ENCODE measurements at regions not wholly inside any gene's neighbourhood (a gene's known extent, or its start where the extent isn't known, plus 50 kb on each side); places are given as distances from the start of the nearest gene placed in this dataset.

DNA sequence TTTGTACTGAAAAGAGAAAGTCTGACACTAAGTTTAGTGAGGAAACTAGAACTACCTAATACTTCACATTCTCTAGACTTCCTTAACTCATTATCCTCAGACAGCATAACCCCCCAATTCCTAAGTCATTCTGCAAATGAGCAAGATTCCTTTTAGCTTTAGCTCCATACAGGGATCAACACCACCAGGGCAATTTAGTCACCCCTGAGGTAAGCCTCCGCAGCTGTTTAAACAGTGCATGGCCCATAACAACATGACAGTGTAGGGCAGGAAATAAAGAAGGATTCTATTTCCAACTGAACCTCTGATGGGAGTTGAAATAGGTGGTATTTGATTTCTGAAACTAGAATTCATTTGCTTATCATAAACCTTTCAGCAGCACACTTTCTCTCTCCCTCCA, 112.8 kb upstream of the DKK2 start:
- no peak for DNase-seq

DNA sequence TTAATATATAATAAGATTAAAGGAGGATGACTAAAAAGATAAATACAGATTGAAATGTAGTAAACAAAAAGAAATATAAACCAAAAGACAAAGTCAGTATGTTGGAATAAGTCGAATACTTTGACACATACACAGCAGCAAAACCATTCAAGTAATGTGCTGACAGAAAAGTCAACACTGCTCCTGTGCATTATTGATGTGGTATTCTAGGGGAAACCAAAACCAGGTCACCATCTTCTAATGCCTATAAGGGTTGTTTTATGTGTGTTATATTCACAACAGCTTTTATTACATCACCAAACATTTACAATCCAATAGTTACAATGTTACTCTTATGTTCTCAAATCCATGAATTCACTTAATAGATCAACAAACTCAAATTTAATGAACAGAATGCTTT, 111.8 kb upstream of the DKK2 start:
- no peak for DNase-seq

DNA sequence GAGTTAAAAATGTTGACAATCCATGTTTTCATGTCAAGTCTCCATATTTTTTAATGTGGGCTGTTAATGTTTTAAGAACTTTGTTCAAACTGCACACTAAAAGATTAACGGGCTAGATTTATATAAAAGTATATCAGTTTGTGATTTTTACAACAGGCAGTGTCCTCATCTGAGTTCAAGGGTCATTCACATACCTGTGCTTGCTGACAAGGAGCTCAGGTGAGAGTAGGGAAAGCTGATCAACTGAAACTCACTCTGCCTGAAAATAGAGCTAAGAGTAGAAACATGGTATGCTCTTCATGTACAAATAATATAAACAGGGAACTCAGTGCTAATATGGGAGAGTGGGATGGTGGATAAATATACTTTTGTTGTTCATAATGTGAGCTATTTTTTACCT, 102.3 kb upstream of the DKK2 start:
- DNase-seq, result no peak

GRCh38 chr4:107133965-107134653, 98.0 kb upstream of the DKK2 start:
- no peak for DNase-seq

DNA sequence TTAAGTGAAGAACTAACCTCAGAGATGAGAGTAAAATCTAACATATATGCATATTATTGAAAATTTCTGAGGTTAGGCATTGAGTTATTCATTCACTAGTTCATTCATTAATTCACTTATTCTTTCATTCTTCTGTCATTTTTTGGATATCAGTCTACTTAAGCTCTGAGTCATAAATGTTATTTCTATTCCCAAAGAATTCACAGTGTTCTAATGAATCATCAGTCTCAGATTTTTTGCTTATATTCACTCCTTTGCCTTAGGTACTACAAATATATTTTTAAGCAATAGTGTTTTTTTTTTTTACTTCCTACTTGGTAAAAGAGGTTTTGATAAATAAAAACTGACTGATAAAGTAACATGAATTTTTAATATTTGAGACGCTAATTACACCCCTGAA, 95.2 kb upstream of the DKK2 start:
- DNase-seq, result no peak

GRCh38 chr4:107130157-107130556, 94.0 kb upstream of the DKK2 start:
- DNase-seq, result no peak

DNA sequence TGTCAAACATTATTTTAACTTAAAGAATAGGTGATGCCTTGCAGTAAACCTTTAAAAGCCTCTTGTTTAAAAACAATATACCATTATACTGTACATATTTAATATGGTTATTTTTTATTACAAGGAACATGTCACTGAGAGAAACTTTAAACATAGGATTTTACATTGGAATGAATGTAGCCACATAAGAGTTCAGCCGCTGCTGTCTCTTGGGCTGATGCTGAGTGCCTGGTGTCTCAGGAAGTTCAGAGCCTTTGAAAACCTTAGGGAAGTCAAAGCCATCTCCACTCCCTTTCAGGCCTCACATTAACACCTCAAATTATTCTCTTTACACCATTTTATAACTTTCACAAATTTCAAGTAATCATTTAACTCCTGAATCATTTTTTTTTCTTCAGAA, 93.5 kb upstream of the DKK2 start:
- DNase-seq, result no peak

- DNase-seq, result no peak
Observed at GRCh38 chr4:107129076-107129475, 93.0 kb upstream of the DKK2 start.

DNA sequence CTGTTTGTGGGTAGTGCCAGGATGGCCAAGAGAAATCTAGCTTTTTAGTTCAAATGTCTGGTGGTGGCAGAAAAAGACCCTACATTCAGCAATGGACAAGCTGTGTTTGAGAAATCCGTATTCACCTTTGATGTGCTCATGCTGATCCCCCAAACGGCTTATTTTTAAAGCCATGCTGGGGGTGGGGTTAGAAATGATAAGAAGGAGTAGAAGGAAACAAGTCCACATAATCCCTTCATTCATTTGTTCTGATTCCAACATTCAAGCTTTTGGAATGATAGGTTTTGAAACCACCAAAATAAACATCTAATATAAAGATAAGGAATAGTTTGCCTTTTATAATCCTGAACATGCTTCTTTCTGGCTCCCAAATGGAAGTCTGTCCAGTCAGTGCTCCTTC, 92.0 kb upstream of the DKK2 start:
- DNase-seq, result no peak

- no peak for DNase-seq
Observed at GRCh38 chr4:107125496-107125895, 89.4 kb upstream of the DKK2 start.

GRCh38 chr4:107122736-107123135, 86.6 kb upstream of the DKK2 start:
- no peak for DNase-seq

DNA sequence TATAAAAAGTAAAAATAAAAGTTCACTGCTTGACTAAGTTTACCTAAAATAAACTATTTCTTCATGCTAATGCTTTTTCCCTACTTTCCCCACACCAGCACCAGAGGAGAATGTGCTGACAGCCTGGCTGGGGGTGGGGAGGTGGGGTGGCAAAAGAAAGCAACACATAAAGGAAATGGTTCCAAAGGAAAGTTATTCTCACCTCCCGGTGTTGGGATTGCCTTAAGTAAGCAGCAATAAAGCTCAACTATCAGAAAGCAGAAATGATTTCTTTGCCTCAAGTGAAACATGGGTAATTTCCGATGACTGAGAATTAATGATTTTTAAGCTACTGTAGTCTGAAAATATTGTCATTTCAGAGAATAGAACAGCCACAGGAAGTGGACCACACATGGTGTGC, 84.5 kb upstream of the DKK2 start:
- DNase-seq, result no peak

- DNase-seq, result no peak
Observed at GRCh38 chr4:107117726-107118125, 81.6 kb upstream of the DKK2 start.

GRCh38 chr4:107115185-107115847, 79.2 kb upstream of the DKK2 start:
- no peak for DNase-seq

GRCh38 chr4:107114059-107114458, 77.9 kb upstream of the DKK2 start:
- DNase-seq, result no peak

DNA sequence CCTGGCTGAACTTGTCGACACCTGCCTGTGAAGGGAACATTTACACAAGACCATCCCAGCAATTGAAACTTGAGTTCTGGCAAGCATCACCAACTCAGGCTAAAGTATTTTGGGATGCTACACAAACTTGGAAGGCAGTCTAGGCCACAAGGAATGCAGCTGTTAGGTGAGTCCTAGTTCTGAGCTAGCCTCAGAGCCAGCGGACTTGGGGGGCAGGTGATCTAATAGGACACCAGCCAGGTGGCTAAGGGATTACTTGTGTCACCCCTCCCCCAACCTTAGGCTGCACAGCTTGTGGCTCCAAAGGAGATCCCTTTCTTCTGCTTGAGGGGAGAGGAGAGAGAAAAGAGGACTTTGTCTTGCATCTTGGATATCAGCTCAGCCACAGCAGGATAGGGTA, 62.3 kb upstream of the DKK2 start:
- no peak for DNase-seq

- no peak for DNase-seq
Observed at GRCh38 chr4:107094976-107095375, 58.9 kb upstream of the DKK2 start.

GRCh38 chr4:107094332-107094731, 58.2 kb upstream of the DKK2 start:
- DNase-seq, result no peak
